H9 (cell line): ENCODE measurements at regions not wholly inside any gene's neighbourhood (a gene's known extent, or its start where the extent isn't known, plus 50 kb on each side); places are given as distances from the start of the nearest gene placed in this dataset.

Experiments used
- DNase-seq: peaks from one replicate; pipeline ENCODE4 v3.0.0-alpha.2; 2017
- H2AFZ ChIP-seq: one replicate; pipeline ENCODE4 v1.6.1; 2013; ENCODE audit warnings: mild to moderate bottlenecking, low read length, control low read depth, moderate library complexity
- H2AK5ac ChIP-seq: 2 replicates; pipeline ENCODE4 v1.6.1; 2013; ENCODE audit warnings: low read length, control low read depth, mixed read lengths; ENCODE audit not compliant: insufficient read length
- H2BK120ac ChIP-seq: one replicate; pipeline ENCODE4 v1.6.1; 2013; ENCODE audit warnings: low read depth, mild to moderate bottlenecking, low read length, control low read depth, inconsistent platforms; ENCODE audit not compliant: poor library complexity, severe bottlenecking
- H2BK12ac ChIP-seq: 2 replicates; pipeline ENCODE4 v1.6.1; 2013; ENCODE audit warnings: low read length, control low read depth, mixed read lengths, low read depth; ENCODE audit not compliant: insufficient read length
- H2BK15ac ChIP-seq: 2 replicates; pipeline ENCODE4 v1.6.1; 2013; ENCODE audit warnings: low read depth, low read length, control low read depth
- H2BK20ac ChIP-seq: one replicate; pipeline ENCODE4 v1.6.1; 2013; ENCODE audit warnings: low read depth, mild to moderate bottlenecking, low read length, control low read depth, inconsistent platforms; ENCODE audit not compliant: poor library complexity, severe bottlenecking
- H2BK5ac ChIP-seq: 2 replicates; pipeline ENCODE4 v1.6.1; 2013; ENCODE audit warnings: low read length, control low read depth, mixed read lengths; ENCODE audit not compliant: insufficient read length
- H3K14ac ChIP-seq: 2 replicates; pipeline ENCODE4 v1.6.1; 2013; ENCODE audit warnings: low read length, control low read depth; ENCODE audit not compliant: insufficient read depth
- H3K18ac ChIP-seq: 2 replicates; pipeline ENCODE4 v1.6.1; 2013; ENCODE audit warnings: low read depth, mild to moderate bottlenecking, mixed read lengths, low read length, control low read depth; ENCODE audit not compliant: insufficient read length
- H3K23ac ChIP-seq: 2 replicates; pipeline ENCODE4 v1.6.1; 2013; ENCODE audit warnings: low read length, control low read depth, mixed read lengths, low read depth; ENCODE audit not compliant: insufficient read length
- H3K23me2 ChIP-seq: 2 replicates; pipeline ENCODE4 v1.6.1; 2013; ENCODE audit warnings: low read depth, mild to moderate bottlenecking, mixed read lengths, low read length, control low read depth; ENCODE audit not compliant: insufficient read length, poor library complexity, severe bottlenecking
- H3K27ac ChIP-seq: 2 replicates; pipeline ENCODE4 v1.5.1; 2013; ENCODE audit warnings: low read length, control low read depth, mixed read lengths, low read depth; ENCODE audit not compliant: insufficient read length
- H3K27me3 ChIP-seq: 2 replicates; pipeline ENCODE4 v1.6.1; 2013; ENCODE audit warnings: low read length, control low read depth, inconsistent platforms; ENCODE audit not compliant: insufficient read depth
- H3K4ac ChIP-seq: 2 replicates; pipeline ENCODE4 v1.6.1; 2013; ENCODE audit warnings: low read depth, mild to moderate bottlenecking, control low read depth, inconsistent platforms, low read length, moderate library complexity
- H3K4me1 ChIP-seq: 2 replicates; pipeline ENCODE4 v1.6.1; 2013; ENCODE audit warnings: low read length, control low read depth, inconsistent platforms; ENCODE audit not compliant: insufficient read depth
- H3K4me2 ChIP-seq: 2 replicates; pipeline ENCODE4 v1.6.1; 2013; ENCODE audit warnings: low read length, control low read depth, mixed read lengths; ENCODE audit not compliant: insufficient read length, insufficient read depth
- H3K56ac ChIP-seq: 2 replicates; pipeline ENCODE4 v1.6.1; 2013; ENCODE audit warnings: low read depth, mild to moderate bottlenecking, mixed read lengths, low read length, control low read depth; ENCODE audit not compliant: insufficient read length
- H3K79me1 ChIP-seq: 2 replicates; pipeline ENCODE4 v1.6.1; 2013; ENCODE audit warnings: low read depth, mild to moderate bottlenecking, moderate library complexity, low read length, control low read depth, inconsistent platforms; ENCODE audit not compliant: insufficient read depth, poor library complexity, severe bottlenecking
- H3K79me2 ChIP-seq: 2 replicates; pipeline ENCODE4 v1.6.1; 2013; ENCODE audit warnings: low read length, control low read depth, inconsistent platforms; ENCODE audit not compliant: insufficient read depth
- H3K9ac ChIP-seq: 2 replicates; pipeline ENCODE4 v1.6.1; 2013; ENCODE audit warnings: low read length, control low read depth, mixed read lengths; ENCODE audit not compliant: insufficient read length; ENCODE audit errors: extremely low read depth
- H3K9me3 ChIP-seq: one replicate; pipeline ENCODE4 v1.6.1; 2013; ENCODE audit warnings: low read depth, low read length, inconsistent platforms; ENCODE audit not compliant: control insufficient read depth
- H3T11ph ChIP-seq: one replicate; pipeline ENCODE4 v1.6.1; 2013; ENCODE audit warnings: mild to moderate bottlenecking, low read length, control low read depth, inconsistent platforms
- H4K20me1 ChIP-seq: one replicate; pipeline ENCODE4 v1.6.1; 2013; ENCODE audit not compliant: control insufficient read depth, insufficient read length, insufficient read depth
- H4K5ac ChIP-seq: 2 replicates; pipeline ENCODE4 v1.6.1; 2013; ENCODE audit warnings: low read depth, mild to moderate bottlenecking, mixed read lengths, low read length, control low read depth; ENCODE audit not compliant: insufficient read length
- H4K8ac ChIP-seq: replicated peaks from 2 replicates; pipeline ENCODE4 v1.6.1; 2013; ENCODE audit warnings: low read length, control low read depth, mixed read lengths, low read depth; ENCODE audit not compliant: insufficient read length
- H4K91ac ChIP-seq: 2 replicates; pipeline ENCODE4 v1.6.1; 2013; ENCODE audit warnings: low read depth, mild to moderate bottlenecking, moderate library complexity, mixed read lengths, low read length, control low read depth; ENCODE audit not compliant: insufficient read length
- H3K27ac Mint-ChIP-seq, 3 experiments: 2 replicates in 2 of 3; 3 replicates in 1 of 3; pipeline ENCODE4 v1.8.0; 2020 to 2021; ENCODE audit warnings: mixed read lengths in 3 of 3, mild to moderate bottlenecking in 1 of 3, moderate library complexity in 1 of 3
- H3K27me3 Mint-ChIP-seq: 2 replicates; pipeline ENCODE4 v1.8.0; 2021; ENCODE audit warnings: low read depth, mild to moderate bottlenecking, moderate library complexity, mixed read lengths
- H3K36me3 Mint-ChIP-seq, 3 experiments: 2 replicates in 2 of 3; 3 replicates in 1 of 3; pipeline ENCODE4 v1.8.0; 2020 to 2021; ENCODE audit warnings: low read depth in 3 of 3, mixed read lengths in 3 of 3; ENCODE audit not compliant: insufficient read depth in 1 of 3
- H3K4me1 Mint-ChIP-seq, 2 experiments: 2 replicates each; pipeline ENCODE4 v1.8.0; 2020; ENCODE audit warnings: mixed read lengths in 2 of 2
- H3K4me3 Mint-ChIP-seq, 2 experiments: 2 replicates in 1 of 2; 3 replicates in 1 of 2; pipeline ENCODE4 v1.8.0; 2020 to 2021; ENCODE audit warnings: mild to moderate bottlenecking in 2 of 2, mixed read lengths in 2 of 2, moderate library complexity in 1 of 2
- H3K9me3 Mint-ChIP-seq, 2 experiments: 2 replicates in 1 of 2; 3 replicates in 1 of 2; pipeline ENCODE4 v1.8.0; 2020; ENCODE audit warnings: mild to moderate bottlenecking in 2 of 2, mixed read lengths in 2 of 2, moderate library complexity in 1 of 2
- CTCF ChIP-seq: fragments of 200-600 bp; sonication (generic); conservative IDR thresholded peaks from 3 replicates; pipeline ENCODE4 v1.8.0; 2021; ENCODE audit warnings: antibody characterized with exemption, mild to moderate bottlenecking
- WGBS: extraction: QIAGEN DNeasy Blood & Tissue Kit; methylation state at CpG from one replicate; pipeline ENCODE4 v1.1.7; 2013; ENCODE audit warnings: missing lambda C conversion rate, low lambda C conversion rate, mixed read lengths; ENCODE audit not compliant: insufficient read length; ENCODE audit errors: extremely low coverage; 5-methylcytosine and 5-hydroxymethylcytosine counted together

DNA sequence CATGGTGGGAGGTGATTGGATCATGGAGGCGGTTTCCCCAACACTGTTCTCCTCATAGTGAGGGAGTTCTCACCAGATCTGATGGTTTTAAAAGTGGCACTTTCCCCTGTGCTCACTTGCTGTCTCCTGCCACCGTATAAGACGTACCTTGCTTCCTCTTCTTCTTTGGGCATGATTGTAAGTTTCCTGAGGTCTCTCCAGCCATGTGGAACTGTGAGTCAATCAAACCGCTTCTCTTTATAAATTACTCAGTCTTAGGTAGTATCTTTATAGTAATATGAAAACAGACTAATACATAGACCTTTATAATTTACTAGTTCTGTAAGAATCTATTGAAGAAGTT is 82.5 kb upstream of the PITX2 start:
- Histone ChIP-seq H3K4me1 (peaks cover 3% of the 10 kb centered on the region; the same call in 1 of the 2 replicates), H3K4me2 (no peak overlapping the region), H3K23ac (no peak overlapping the region), H3K18ac (no peak overlapping the region), H3K56ac (no peak overlapping the region), H3K23me2 (no peaks in the 10 kb centered on the region), H2BK15ac (no peak overlapping the region), H2BK12ac (no peak overlapping the region), H3K27me3 (no peaks in the 10 kb centered on the region), H3K9me3 (no peaks in the 10 kb centered on the region), H3K4ac (no peak overlapping the region), H3K79me1 (no peaks in the 10 kb centered on the region), H4K91ac (no peak overlapping the region), H2BK120ac (no peak overlapping the region), H3K27ac (no peak overlapping the region), H3K9ac (no peak overlapping the region), H4K20me1 (no peaks in the 10 kb centered on the region), H4K5ac (no peak overlapping the region), H2BK5ac (no peak overlapping the region), H2AFZ (no peak overlapping the region), H2AK5ac (no peak overlapping the region), H3T11ph (no peak overlapping the region), H2BK20ac (no peak overlapping the region), H3K79me2 (no peaks in the 10 kb centered on the region), H3K14ac (no peak overlapping the region), H4K8ac (no peak overlapping the region)
- Mint-ChIP-seq H3K9me3 (no peaks in the 10 kb centered on the region), H3K27ac (no peak overlapping the region), H3K27me3 (no peaks in the 10 kb centered on the region), H3K4me1 (peaks cover 0 to 3% of the 10 kb centered on the region in 2 experiments; a peak in 2 of 4 replicates), H3K4me3 (no peak overlapping the region), H3K36me3 (no peaks in the 10 kb centered on the region)
- TF ChIP-seq CTCF: no peak
- no peak for DNase-seq
- no CpG with 5 or more reads among the region's 4 CpGs for WGBS
